Occipital lobe (tissue), 1 donor: ENCODE measurements at regions not wholly inside any gene's neighbourhood (a gene's known extent, or its start where the extent isn't known, plus 50 kb on each side); places are given as distances from the start of the nearest gene placed in this dataset.
"Not testable (repeated sequence)": the region's sequence is repeated elsewhere in the genome, so short reads cannot be mapped to it uniquely, and the experiment has no call there.

Source experiments
- DNase-seq: peaks from one replicate; lab custom pipeline; 2025; lab: John Stamatoyannopoulos, UW

GRCh38 chr6:112504621-112505020 is 157.5 kb downstream of the RFPL4B start:
- no peak for DNase-seq

GRCh38 chr6:112511441-112511840 is 164.3 kb downstream of the RFPL4B start:
- no peak for DNase-seq

- DNase-seq = no peak
Measured at GRCh38 chr6:112513175-112513574, 166.0 kb downstream of the RFPL4B start.

GRCh38 chr6:112522587-112522986 is 175.5 kb downstream of the RFPL4B start:
- no peak for DNase-seq

- no peak for DNase-seq
Measured at GRCh38 chr6:112524071-112524470, 176.9 kb downstream of the RFPL4B start.

- no peak for DNase-seq
Measured at GRCh38 chr6:112525749-112526148, 178.6 kb downstream of the RFPL4B start.

- no peak for DNase-seq
Measured at GRCh38 chr6:112526594-112526993, 179.5 kb downstream of the RFPL4B start.

GRCh38 chr6:112528306-112528705 is 181.2 kb downstream of the RFPL4B start:
- DNase-seq = not testable (repeated sequence)

GRCh38 chr6:112535816-112536215 is 188.7 kb downstream of the RFPL4B start:
- no peak for DNase-seq

- DNase-seq = no peak
Measured at GRCh38 chr6:112539355-112539754, 192.2 kb downstream of the RFPL4B start.

GRCh38 chr6:112541847-112542246 is 194.7 kb downstream of the RFPL4B start:
- not testable (repeated sequence) for DNase-seq

- DNase-seq = not testable (repeated sequence)
Measured at GRCh38 chr6:112547321-112548085, 200.4 kb downstream of the RFPL4B start.

- no peak for DNase-seq
Measured at GRCh38 chr6:112549749-112550148, 202.6 kb downstream of the RFPL4B start.

- DNase-seq = no peak
Measured at GRCh38 chr6:112557435-112557834, 210.3 kb downstream of the RFPL4B start.

GRCh38 chr6:112557961-112558360 is 210.8 kb downstream of the RFPL4B start:
- no peak for DNase-seq

GRCh38 chr6:112560651-112561050 is 213.5 kb downstream of the RFPL4B start:
- DNase-seq = no peak

GRCh38 chr6:112562301-112563231 is 215.4 kb downstream of the RFPL4B start:
- peak; percentile 13 for DNase-seq

GRCh38 chr6:112563368-112563767 is 216.2 kb downstream of the RFPL4B start:
- no peak for DNase-seq

- DNase-seq = no peak
Measured at GRCh38 chr6:112568066-112568465, 220.9 kb downstream of the RFPL4B start.

- DNase-seq = no peak
Measured at GRCh38 chr6:112571488-112572270, 224.5 kb downstream of the RFPL4B start.

- DNase-seq = no peak
Measured at GRCh38 chr6:112574190-112574589, 227.1 kb downstream of the RFPL4B start.
